Left lung (tissue), 4 donors: ENCODE measurements at regions not wholly inside any gene's neighbourhood (a gene's known extent, or its start where the extent isn't known, plus 50 kb on each side); places are given as distances from the start of the nearest gene placed in this dataset.

ENCODE experiments used
- ATAC-seq: fragments of 200-7000 bp; cut with Tn5 transposase; one replicate; pipeline ENCODE4 v1.9.1; 2020; ENCODE audit warnings: moderate library complexity
- DNase-seq, 4 donors: peaks; one replicate each; pipeline ENCODE4 v3.0.0-alpha.2; 2013 to 2020
- H3K27ac ChIP-seq, 2 donors: fragments of 200-600 bp; sonication (generic) in 1 of 2; one replicate each; pipeline versions ENCODE4 v1.5.0 to v1.8.0; 2020 to 2021
- H3K27me3 ChIP-seq, 2 donors: fragments of 200-600 bp; sonication (generic) in 1 of 2; one replicate each; pipeline versions ENCODE4 v1.5.0 to v1.8.0; 2020 to 2021
- H3K36me3 ChIP-seq, 2 donors: fragments of 200-600 bp; sonication (generic) in 1 of 2; one replicate each; pipeline versions ENCODE4 v1.5.0 to v1.8.0; 2020 to 2021
- H3K4me1 ChIP-seq, 2 donors: fragments of 200-600 bp; one replicate each; pipeline ENCODE4 v1.8.0; 2021
- H3K4me3 ChIP-seq, 2 donors: fragments of 200-600 bp; sonication (generic) in 1 of 2; one replicate each; pipeline versions ENCODE4 v1.5.0 to v1.8.0; 2020 to 2021; ENCODE audit warnings: mild to moderate bottlenecking in 1 of 2
- H3K9me3 ChIP-seq, 2 donors: fragments of 200-600 bp; sonication (generic) in 1 of 2; one replicate each; pipeline versions ENCODE4 v1.5.0 to v1.8.0; 2020 to 2021
- CTCF ChIP-seq, 2 donors: fragments of 200-600 bp; sonication (generic) in 1 of 2; IDR thresholded peaks; one replicate each; pipeline versions ENCODE4 v1.5.0 to v1.8.0; 2021; ENCODE audit warnings: antibody characterized with exemption in 2 of 2
- intact Hi-C, 2 donors: fragments of 100-400 bp; cut with DNase I; formaldehyde crosslinking; loops; one replicate each; pipeline versions ENCODE4 v1.11.2 to v1.14.2; 2022
- donor health status: DM: no; HTN: yes; CAD: no.
- donor health status: DM: no; HTN: no; CAD: no.

DNA sequence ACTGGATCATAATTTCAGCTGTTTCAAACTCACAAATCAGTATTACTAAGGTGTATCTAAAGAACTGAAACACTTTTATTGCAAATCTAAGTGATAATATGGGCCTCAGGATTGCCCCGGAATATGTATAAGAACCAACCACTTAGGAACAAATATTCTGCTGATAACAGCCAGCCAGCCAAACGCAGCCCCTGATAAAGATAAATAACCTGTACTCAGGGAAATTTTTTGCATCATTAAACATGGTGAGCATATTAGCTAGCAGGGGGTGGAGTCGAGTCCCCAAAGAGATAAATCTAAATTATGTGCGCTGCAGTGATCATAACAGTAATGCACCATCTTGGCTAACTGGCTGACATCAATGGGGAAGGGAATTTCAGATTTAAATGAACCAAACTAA is 410.2 kb upstream of the MAP3K7 start:
- intact Hi-C loops: no loop called here
- TF ChIP-seq CTCF (IDR thresholded peaks at IDR 0.05): no peak

GRCh38 chr6:90993770-90994169 is 406.9 kb upstream of the MAP3K7 start:
- intact Hi-C loops: no loop called here
- no peak for ATAC-seq
- no peak overlapping the region for H3K4me3 ChIP-seq
- no peaks in the 10 kb centered on the region for H3K9me3 ChIP-seq
- no peak for TF ChIP-seq CTCF (IDR thresholded peaks at IDR 0.05)
- no peaks in the 10 kb centered on the region for H3K4me1 ChIP-seq
- H3K27ac ChIP-seq: no peak overlapping the region
- no peaks in the 10 kb centered on the region for H3K36me3 ChIP-seq
- H3K27me3 ChIP-seq: no peaks in the 10 kb centered on the region
- DNase-seq: no peak

More for the DNA sequence above, 410.2 kb upstream of the MAP3K7 start:
- H3K27me3 ChIP-seq: no peaks in the 10 kb centered on the region
- ATAC-seq (no peak), DNase-seq (no peak)
- no peaks in the 10 kb centered on the region for H3K4me1 ChIP-seq
- H3K27ac ChIP-seq: no peak overlapping the region
- H3K36me3 ChIP-seq: no peaks in the 10 kb centered on the region
- no peaks in the 10 kb centered on the region for H3K9me3 ChIP-seq
- H3K4me3 ChIP-seq: no peak overlapping the region

DNA sequence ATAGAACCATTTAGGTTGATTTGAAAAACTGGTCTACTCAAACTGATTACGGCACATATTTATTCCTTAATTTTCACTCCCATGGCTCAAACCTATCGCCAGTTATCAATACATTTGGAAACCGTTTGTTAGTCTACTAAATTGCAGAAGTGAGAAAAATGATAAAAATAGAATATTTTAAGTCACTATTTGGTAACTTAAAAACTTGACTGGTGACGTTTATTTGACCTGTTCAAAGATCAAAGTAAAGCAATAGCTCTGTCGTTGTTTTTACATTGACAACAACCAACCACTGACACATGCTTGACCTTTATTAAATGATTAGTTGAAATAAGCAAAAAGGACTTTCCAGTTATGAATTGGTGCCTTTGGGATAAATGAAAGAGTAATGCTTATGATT is 402.9 kb upstream of the MAP3K7 start:
- DNase-seq (no peak), ATAC-seq (no peak)
- Histone ChIP-seq H3K36me3 (no peaks in the 10 kb centered on the region), H3K4me1 (no peaks in the 10 kb centered on the region), H3K9me3 (no peaks in the 10 kb centered on the region), H3K4me3 (no peak overlapping the region), H3K27ac (no peak overlapping the region), H3K27me3 (no peaks in the 10 kb centered on the region)
- intact Hi-C loops: no loop called here
- TF ChIP-seq CTCF (IDR thresholded peaks at IDR 0.05): no peak

DNA sequence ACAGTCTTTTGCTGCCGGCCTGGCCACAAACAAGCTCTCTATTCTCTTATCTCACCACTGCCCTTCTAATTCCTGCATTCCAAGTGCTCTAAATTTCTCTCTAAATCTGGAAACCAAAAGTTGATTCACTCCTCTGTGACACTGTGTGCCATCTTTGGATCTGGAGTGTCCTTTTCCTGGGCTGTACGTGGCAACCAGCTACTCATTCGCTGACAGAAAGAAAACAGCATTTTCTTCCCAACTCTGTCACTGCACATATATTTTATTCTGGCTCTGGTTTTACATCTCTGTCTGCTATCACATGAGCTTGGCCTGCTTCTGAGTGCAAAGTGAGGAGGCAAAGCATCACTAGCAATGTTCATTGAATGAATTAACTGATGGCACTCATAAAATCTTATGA is 397.2 kb upstream of the MAP3K7 start:
- no peak for DNase-seq
- Histone ChIP-seq H3K9me3 (no peaks in the 10 kb centered on the region), H3K27me3 (no peaks in the 10 kb centered on the region), H3K4me3 (no peak overlapping the region), H3K36me3 (no peaks in the 10 kb centered on the region), H3K27ac (no peak overlapping the region), H3K4me1 (no peaks in the 10 kb centered on the region)
- intact Hi-C loops: no loop called here
- ATAC-seq: no peak
- no peak for TF ChIP-seq CTCF (IDR thresholded peaks at IDR 0.05)

DNA sequence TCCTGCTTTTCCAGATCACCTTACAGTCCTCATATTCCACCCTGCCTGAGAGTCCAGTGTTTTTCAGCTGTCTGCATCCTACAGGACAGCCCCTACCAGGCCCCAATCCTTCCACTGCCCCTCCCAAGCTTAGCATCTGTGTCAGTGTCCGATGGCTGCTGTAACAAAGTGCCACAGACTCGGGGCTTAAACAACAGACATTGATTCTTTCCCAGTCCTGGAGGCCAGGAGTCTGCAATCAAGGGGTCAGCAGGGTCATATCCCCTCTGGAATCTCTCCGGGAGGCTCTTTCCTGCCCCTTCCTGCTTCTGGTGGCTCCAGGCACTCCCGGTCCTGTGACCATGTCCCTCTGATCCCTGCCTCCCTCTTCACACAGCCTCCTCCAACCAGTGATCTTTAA is 396.6 kb upstream of the MAP3K7 start:
- intact Hi-C loops: no loop called here

More for the DNA sequence above, 396.6 kb upstream of the MAP3K7 start:
- Histone ChIP-seq H3K27ac (no peak overlapping the region), H3K9me3 (no peaks in the 10 kb centered on the region), H3K4me1 (no peaks in the 10 kb centered on the region), H3K36me3 (no peaks in the 10 kb centered on the region), H3K4me3 (no peak overlapping the region), H3K27me3 (no peaks in the 10 kb centered on the region)
- ATAC-seq (no peak), DNase-seq (no peak)
- no peak for TF ChIP-seq CTCF (IDR thresholded peaks at IDR 0.05)
